ENCODE measurements at regions not wholly inside any gene's neighbourhood (a gene's known extent, or its start where the extent isn't known, plus 50 kb on each side); places are given as distances from the start of the nearest gene placed in this dataset.

- TF ChIP-seq JUND (IDR thresholded peaks at IDR 0.05; ENCODE audit: low read depth, low read length) = no peak
- no peak for TF ChIP-seq NFXL1 (IDR thresholded peaks at IDR 0.05; ENCODE audit: borderline replicate concordance)
- no peak for TF ChIP-seq E2F8 (IDR thresholded peaks at IDR 0.05; ENCODE audit: low read depth, partially characterized antibody)
- TF ChIP-seq TCF3 (IDR thresholded peaks at IDR 0.05; ENCODE audit: borderline replicate concordance, insufficient read depth, low read depth, low read length) = no peak
- no peak; the same call in 1 of the 2 replicates for TF ChIP-seq DPF2 (IDR thresholded peaks at IDR 0.05)
- no peak for TF ChIP-seq SPI1 (IDR thresholded peaks at IDR 0.05; ENCODE audit: borderline replicate concordance, insufficient read depth, low read depth, low read length)
- peak; percentile 83 for TF ChIP-seq PKNOX1 (IDR thresholded peaks at IDR 0.05)
- TF ChIP-seq SIN3A (IDR thresholded peaks at IDR 0.05; ENCODE audit: low read depth, low read length) = no peak
- TF ChIP-seq YY1 (IDR thresholded peaks at IDR 0.05; ENCODE audit: low read depth, low read length) = no peak
- TF ChIP-seq NR2F1 (conservative IDR thresholded peaks at IDR 0.05) = peak; percentile 82
- no peak for TF ChIP-seq FOXK2 (IDR thresholded peaks at IDR 0.05)
- no peak for TF ChIP-seq ZSCAN29 (IDR thresholded peaks at IDR 0.05)
- no peak for TF ChIP-seq KDM1A (IDR thresholded peaks at IDR 0.05; ENCODE audit: borderline replicate concordance)
- peak; percentile 64 for TF ChIP-seq RUNX3 (IDR thresholded peaks at IDR 0.05; ENCODE audit: low read length)
- TF ChIP-seq TCF12 (IDR thresholded peaks at IDR 0.05; ENCODE audit: low read depth, low read length) = no peak
- TF ChIP-seq SIX5 (IDR thresholded peaks at IDR 0.05; ENCODE audit: low read depth, low read length, severe bottlenecking) = no peak
- peak; percentile 67 for TF ChIP-seq MEF2B (IDR thresholded peaks at IDR 0.05; ENCODE audit: partially characterized antibody, poor library complexity, severe bottlenecking)
- peak; percentile 44; the same call in 1 of the 2 replicates for TF ChIP-seq RELB (IDR thresholded peaks at IDR 0.05; ENCODE audit: low read depth)
- TF ChIP-seq NBN (IDR thresholded peaks at IDR 0.05) = no peak
- TF ChIP-seq SP1 (IDR thresholded peaks at IDR 0.05; ENCODE audit: low read depth, low read length) = no peak
- TF ChIP-seq SKIL (IDR thresholded peaks at IDR 0.05; ENCODE audit: low read depth, poor library complexity, severe bottlenecking) = peak; percentile 70
- TF ChIP-seq SMC3 (IDR thresholded peaks at IDR 0.05; ENCODE audit: borderline replicate concordance, low read length) = no peak
These were observed 109.3 kb upstream of the SNX19 start (continued) for GRCh38 chr11:131025421-131026125.

Measured in GM12878 (cell line).